GM12878 (cell line): ENCODE measurements at regions not wholly inside any gene's neighbourhood (a gene's known extent, or its start where the extent isn't known, plus 50 kb on each side); places are given as distances from the start of the nearest gene placed in this dataset.

Source experiments
- ATAC-seq: fragments of 200-7000 bp; cut with Tn5 transposase; 3 replicates; pipeline ENCODE4 v1.9.1; 2020; ENCODE audit warnings: mild to moderate bottlenecking, moderate library complexity
- BruUV-seq: library from RNA; stranded (reverse); fragments of 400-500 nt; replicated peaks from 2 replicates; lab custom pipeline; 2021; lab: Mats Ljungman, UMichigan
- CTCF ChIA-PET: fragments of 300-600 bp; sonication (Branson Sonifier 250); formaldehyde crosslinking; extraction: SDS; loops from one replicate; lab custom pipeline; 2021; ENCODE audit warnings: inconsistent platforms; lab: Yijun Ruan, JAX
- POLR2A ChIA-PET: fragments of 350-600 bp; formaldehyde crosslinking; extraction: SDS; loops from one replicate; lab custom pipeline; 2021; ENCODE audit warnings: inconsistent platforms; lab: Charles Lee
- RAD21 ChIA-PET: fragments of 300-600 bp; sonication (Branson Sonifier 250); formaldehyde crosslinking; loops from one replicate; lab custom pipeline; 2023; ENCODE audit warnings: antibody characterized with exemption; ENCODE audit not compliant: unreplicated experiment; lab: Charles Lee
- SMC1A ChIA-PET: fragments of 300-600 bp; sonication (Branson Sonifier 250); formaldehyde crosslinking; loops from one replicate; lab custom pipeline; 2023; ENCODE audit not compliant: unreplicated experiment, uncharacterized antibody; lab: Charles Lee
- DNase-seq: peaks from one replicate; pipeline ENCODE4 v3.0.0-alpha.2; 2011; ENCODE audit warnings: low read depth, low spot score
- FAIRE-seq: peaks from 3 replicates; lab custom pipeline; 2011; peaks lifted over from hg19 to GRCh38; lab: Jason Lieb, UNC
- H2AFZ ChIP-seq: 2 replicates; pipeline ENCODE4 v1.6.0; 2011; ENCODE audit warnings: low read depth, low read length, control low read depth; ENCODE audit not compliant: control insufficient read depth
- H3K27ac ChIP-seq: 2 replicates; pipeline ENCODE4 v1.5.1; 2011; ENCODE audit warnings: control low read depth; ENCODE audit not compliant: control insufficient read depth, insufficient read depth
- H3K27me3 ChIP-seq, 2 experiments: replicated peaks in 1 of 2; 2 replicates each; pipeline versions ENCODE4 v1.6.0 to v1.6.1; 2011; ENCODE audit warnings: low read length in 1 of 2; ENCODE audit not compliant: control insufficient read depth in 2 of 2, insufficient read depth in 2 of 2
- H3K36me3 ChIP-seq, 2 experiments: 2 replicates each; pipeline ENCODE4 v1.5.1; 2011; ENCODE audit warnings: low read length in 1 of 2; ENCODE audit not compliant: control insufficient read depth in 2 of 2, insufficient read depth in 2 of 2
- H3K4me1 ChIP-seq: 2 replicates; pipeline ENCODE4 v1.6.1; 2011; ENCODE audit warnings: mild to moderate bottlenecking, low read length, moderate library complexity, mixed read lengths; ENCODE audit not compliant: control insufficient read depth, insufficient read depth
- H3K4me2 ChIP-seq: 2 replicates; pipeline ENCODE4 v1.6.0; 2011; ENCODE audit warnings: control low read depth; ENCODE audit not compliant: control insufficient read depth, insufficient read depth
- H3K4me3 ChIP-seq: fragments of 200-600 bp; sonication (generic); 2 replicates; pipeline ENCODE4 v1.5.1; 2016
- H3K79me2 ChIP-seq: 2 replicates; pipeline ENCODE4 v1.6.0; 2011; ENCODE audit warnings: low read length; ENCODE audit not compliant: control insufficient read depth, insufficient read depth
- H3K9ac ChIP-seq: 2 replicates; pipeline ENCODE4 v1.8.0; 2011; ENCODE audit warnings: low read length, control low read depth, mixed read lengths; ENCODE audit not compliant: control insufficient read depth, insufficient read depth
- H3K9me3 ChIP-seq: replicated peaks from 3 replicates; pipeline ENCODE4 v1.5.1; 2011; ENCODE audit warnings: mild to moderate bottlenecking, low read length; ENCODE audit not compliant: control insufficient read depth, insufficient read depth
- H4K20me1 ChIP-seq: 2 replicates; pipeline ENCODE4 v1.6.0; 2011; ENCODE audit not compliant: control insufficient read depth, insufficient read depth
- ATF7 ChIP-seq: fragments of 450-650 bp; IDR thresholded peaks from 2 replicates; pipeline ENCODE4 v1.6.1; 2016; ENCODE audit warnings: low read depth, mild to moderate bottlenecking
- CHD2 ChIP-seq: IDR thresholded peaks from 2 replicates; pipeline ENCODE4 v1.6.1; 2011; ENCODE audit warnings: low read depth, low read length, improper control_type of control experiment, borderline replicate concordance
- E2F4 ChIP-seq: IDR thresholded peaks from 2 replicates; pipeline ENCODE4 v1.6.1; 2012; ENCODE audit warnings: low read depth, low read length, improper control_type of control experiment
- EP300 ChIP-seq, 2 experiments: fragments of 150-350 bp in 1 of 2; IDR thresholded peaks; 2 replicates each; pipeline ENCODE4 v1.6.1; 2011 to 2012; ENCODE audit warnings: low read depth in 2 of 2, low read length in 2 of 2, borderline replicate concordance in 1 of 2, improper control_type of control experiment in 1 of 2, inconsistent platforms in 1 of 2; ENCODE audit not compliant: control insufficient read depth in 1 of 2
- FOS ChIP-seq: IDR thresholded peaks from 3 replicates; pipeline ENCODE4 v1.6.1; 2011; ENCODE audit warnings: borderline replicate concordance; ENCODE audit not compliant: insufficient read length; ENCODE audit errors: extremely low read depth
- HCFC1 ChIP-seq: fragments of 150-350 bp; IDR thresholded peaks from 2 replicates; pipeline ENCODE4 v1.6.1; 2014; ENCODE audit warnings: low read length
- MTA3 ChIP-seq: IDR thresholded peaks from 2 replicates; pipeline ENCODE4 v1.6.1; 2012; ENCODE audit warnings: low read length, inconsistent platforms, borderline replicate concordance
- NFXL1 ChIP-seq: fragments of 450-650 bp; IDR thresholded peaks from 2 replicates; pipeline ENCODE4 v1.6.1; 2017; ENCODE audit warnings: antibody characterized with exemption, mild to moderate bottlenecking, borderline replicate concordance
- PKNOX1 ChIP-seq: fragments of 450-650 bp; IDR thresholded peaks from 2 replicates; pipeline ENCODE4 v1.6.1; 2016; ENCODE audit warnings: mild to moderate bottlenecking
- RBBP5 ChIP-seq: fragments of 200-600 bp; sonication (generic); conservative IDR thresholded peaks from 2 replicates; pipeline ENCODE4 v1.6.1; 2016
- SIN3A ChIP-seq: IDR thresholded peaks from 2 replicates; pipeline ENCODE4 v1.6.1; 2012; ENCODE audit warnings: low read depth, low read length, improper control_type of control experiment
- SKIL ChIP-seq: fragments of 450-650 bp; IDR thresholded peaks from 2 replicates; pipeline ENCODE4 v1.6.1; 2017; ENCODE audit warnings: mild to moderate bottlenecking, low read depth, inconsistent platforms; ENCODE audit not compliant: poor library complexity, severe bottlenecking
- WRNIP1 ChIP-seq: IDR thresholded peaks from 2 replicates; pipeline ENCODE4 v1.6.1; 2011; ENCODE audit warnings: low read depth, low read length, improper control_type of control experiment, borderline replicate concordance
- WGBS: methylation state at CpG from one replicate; pipeline ENCODE4 v1.1.6; 2016; ENCODE audit warnings: low lambda C conversion rate; ENCODE audit not compliant: insufficient replicate concordance, insufficient coverage; ENCODE audit errors: missing lambda C conversion rate; 5-methylcytosine and 5-hydroxymethylcytosine counted together
- in situ Hi-C: fragments of 300-500 bp; cut with MboI; formaldehyde crosslinking; loops from 9 replicates; pipeline ENCODE4 v1.14.3; 2018; ENCODE audit warnings: mixed read lengths
- intact Hi-C: fragments of 100-400 bp; cut with micrococcal nuclease; formaldehyde crosslinking; loops from one replicate; pipeline ENCODE4 v1.14.2; 2022; ENCODE audit not compliant: unreplicated experiment

GRCh38 chr2:175244697-175245096 is 63.2 kb upstream of the ATP5MC3 start:
- TF ChIP-seq MTA3 (no peak), CHD2 (no peak), EP300 (IDR thresholded peaks at IDR 0.05; ENCODE audit: borderline replicate concordance in 1 of 2, control insufficient read depth in 1 of 2, low read depth in 2 of 2, low read length in 2 of 2) (no peak), HCFC1 (no peak), E2F4 (no peak), SKIL (no peak), FOS (no peak), SIN3A (no peak), PKNOX1 (no peak), ATF7 (no peak), RBBP5 (no peak), WRNIP1 (no peak), NFXL1 (no peak)
- no peak for DNase-seq
- BruUV-seq: no TSS peak
- CTCF ChIA-PET: no interaction called here
- H3K27me3 ChIP-seq: peaks cover 0 to 1% of the 10 kb centered on the region in 2 experiments; a peak in 2 of 4 replicates
- H3K36me3 ChIP-seq: no peaks in the 10 kb centered on the region
- no peak overlapping the region for H3K4me2 ChIP-seq
- POLR2A ChIA-PET: no interaction called here
- WGBS: 0% methylated on average over 1 of the region's 1 CpG
- ATAC-seq: no peak
- SMC1A ChIA-PET: interaction anchor here (1.1 kb wide), 1 partner anchor 66 kb away, joined by 3 read pairs; no protein-coding TSS in a partner anchor
- no peak overlapping the region for H2AFZ ChIP-seq
- H3K4me3 ChIP-seq: no peak overlapping the region
- no peaks in the 10 kb centered on the region for H3K9me3 ChIP-seq
- intact Hi-C loops: no loop called here
- no peak overlapping the region for H3K9ac ChIP-seq
- in situ Hi-C loops: no loop called here
- no peaks in the 10 kb centered on the region for H4K20me1 ChIP-seq
- H3K79me2 ChIP-seq: no peaks in the 10 kb centered on the region
- H3K4me1 ChIP-seq: no peaks in the 10 kb centered on the region
- no peak overlapping the region for H3K27ac ChIP-seq
- RAD21 ChIA-PET: no interaction called here
- no peak for FAIRE-seq
